ENCODE measurements at regions not wholly inside any gene's neighbourhood (a gene's known extent, or its start where the extent isn't known, plus 50 kb on each side); places are given as distances from the start of the nearest gene placed in this dataset.

- no peaks in the 10 kb centered on the region for H3K36me3 ChIP-seq (ENCODE audit: control insufficient read depth, insufficient read depth, low read length)
- CTCF ChIA-PET = no interaction called here
- DNase-seq (ENCODE audit: low read depth) = no peak
- no peak overlapping the region for H3K4me3 ChIP-seq (ENCODE audit: low read depth, low read length)
- no peak for TF ChIP-seq CTCF (IDR thresholded peaks at IDR 0.05; ENCODE audit: insufficient read depth, low read depth, low read length)
- POLR2A ChIA-PET = no interaction called here
- H3K27me3 ChIP-seq (ENCODE audit: control insufficient read depth, insufficient read depth, low read length) = no peaks in the 10 kb centered on the region
Measured at GRCh38 chr16:26791169-26791568, 275.6 kb upstream of the C16orf82 start.

GRCh38 chr16:26795184-26795583 lies 271.5 kb upstream of the C16orf82 start:
- no peak for TF ChIP-seq CTCF (IDR thresholded peaks at IDR 0.05; ENCODE audit: insufficient read depth, low read depth, low read length)
- Histone ChIP-seq H3K36me3 (ENCODE audit: control insufficient read depth, insufficient read depth, low read length) (no peaks in the 10 kb centered on the region), H3K4me3 (ENCODE audit: low read depth, low read length) (no peak overlapping the region), H3K27me3 (ENCODE audit: control insufficient read depth, insufficient read depth, low read length) (no peaks in the 10 kb centered on the region)
- POLR2A ChIA-PET = no interaction called here
- CTCF ChIA-PET = no interaction called here
- no peak for DNase-seq (ENCODE audit: low read depth)

- Histone ChIP-seq H3K27me3 (ENCODE audit: control insufficient read depth, insufficient read depth, low read length) (no peaks in the 10 kb centered on the region), H3K4me3 (ENCODE audit: low read depth, low read length) (no peak overlapping the region), H3K36me3 (ENCODE audit: control insufficient read depth, insufficient read depth, low read length) (no peaks in the 10 kb centered on the region)
- TF ChIP-seq CTCF (IDR thresholded peaks at IDR 0.05; ENCODE audit: insufficient read depth, low read depth, low read length) = no peak
- POLR2A ChIA-PET = no interaction called here
- CTCF ChIA-PET = no interaction called here
- DNase-seq (ENCODE audit: low read depth) = no peak
Measured at GRCh38 chr16:26801628-26802027, 265.1 kb upstream of the C16orf82 start.

GRCh38 chr16:26802440-26802839 lies 264.3 kb upstream of the C16orf82 start:
- H3K36me3 ChIP-seq (ENCODE audit: control insufficient read depth, insufficient read depth, low read length) = no peaks in the 10 kb centered on the region
- no peak for TF ChIP-seq CTCF (IDR thresholded peaks at IDR 0.05; ENCODE audit: insufficient read depth, low read depth, low read length)
- DNase-seq (ENCODE audit: low read depth) = no peak
- ChIA-PET CTCF (interaction anchor here (0.5 kb wide), 1 partner anchor 39 kb away, joined by 4 read pairs; no protein-coding TSS in a partner anchor), POLR2A (no interaction called here)
- no peak overlapping the region for H3K4me3 ChIP-seq (ENCODE audit: low read depth, low read length)
- H3K27me3 ChIP-seq (ENCODE audit: control insufficient read depth, insufficient read depth, low read length) = no peaks in the 10 kb centered on the region

GRCh38 chr16:26802965-26803364 lies 263.8 kb upstream of the C16orf82 start:
- DNase-seq (ENCODE audit: low read depth) = no peak
- Histone ChIP-seq H3K36me3 (ENCODE audit: control insufficient read depth, insufficient read depth, low read length) (no peaks in the 10 kb centered on the region), H3K4me3 (ENCODE audit: low read depth, low read length) (no peak overlapping the region), H3K27me3 (ENCODE audit: control insufficient read depth, insufficient read depth, low read length) (no peaks in the 10 kb centered on the region)
- ChIA-PET POLR2A (no interaction called here), CTCF (no interaction called here)
- TF ChIP-seq CTCF (IDR thresholded peaks at IDR 0.05; ENCODE audit: insufficient read depth, low read depth, low read length) = no peak
